ENCODE measurements at regions not wholly inside any gene's neighbourhood (a gene's known extent, or its start where the extent isn't known, plus 50 kb on each side); places are given as distances from the start of the nearest gene placed in this dataset.
"Not testable (repeated sequence)": the region's sequence is repeated elsewhere in the genome, so short reads cannot be mapped to it uniquely, and the experiment has no call there.

GRCh38 chr11:44417731-44418455 lies 108.0 kb upstream of the ALX4 start:
- no peak for DNase-seq (ENCODE audit: low read depth)

DNA sequence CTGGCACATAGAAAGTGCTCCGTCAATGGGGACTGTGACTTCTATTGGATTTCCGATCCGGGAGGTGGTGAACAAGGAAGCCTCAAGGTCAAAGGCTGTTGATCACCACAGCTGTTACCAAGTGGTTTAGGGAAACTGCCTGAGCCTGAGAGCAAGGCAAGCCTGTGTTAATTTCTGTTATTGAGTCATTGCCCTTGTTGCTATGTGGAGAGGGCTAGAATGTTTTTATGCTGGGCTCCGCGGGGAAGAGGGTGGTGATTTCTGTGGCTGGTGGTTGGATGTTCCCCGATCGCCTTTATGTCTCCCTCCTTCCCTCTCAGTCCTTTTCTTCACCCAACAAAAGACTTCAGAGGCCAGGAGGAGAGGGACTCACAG lies 108.5 kb upstream of the ALX4 start:
- no peak for DNase-seq (ENCODE audit: low read depth)

GRCh38 chr11:44421090-44421675 lies 111.2 kb upstream of the ALX4 start:
- no peak for DNase-seq (ENCODE audit: low read depth)

- no peak for DNase-seq (ENCODE audit: low read depth)
These were observed 113.3 kb upstream of the ALX4 start for GRCh38 chr11:44423289-44423688.

DNA sequence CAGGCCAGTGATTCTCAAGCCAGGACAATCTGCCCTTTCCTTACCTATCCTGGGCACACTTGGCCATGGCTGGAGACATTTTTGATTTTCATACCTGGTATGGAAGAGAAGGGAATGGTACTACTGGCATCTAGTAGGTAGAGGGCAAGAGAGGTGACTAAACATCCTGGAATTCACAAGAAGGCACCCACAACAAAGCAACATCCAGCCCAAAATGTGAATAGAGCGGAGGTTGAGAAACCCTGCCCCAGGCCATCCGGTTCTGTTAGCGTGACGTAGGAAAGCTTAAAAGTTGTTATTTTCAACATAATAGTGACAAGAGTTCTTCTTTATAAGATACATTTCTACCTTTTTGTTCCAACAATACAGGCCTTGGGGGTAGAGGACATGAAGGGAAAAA lies 114.9 kb upstream of the ALX4 start:
- no peak for DNase-seq (ENCODE audit: low read depth)

DNA sequence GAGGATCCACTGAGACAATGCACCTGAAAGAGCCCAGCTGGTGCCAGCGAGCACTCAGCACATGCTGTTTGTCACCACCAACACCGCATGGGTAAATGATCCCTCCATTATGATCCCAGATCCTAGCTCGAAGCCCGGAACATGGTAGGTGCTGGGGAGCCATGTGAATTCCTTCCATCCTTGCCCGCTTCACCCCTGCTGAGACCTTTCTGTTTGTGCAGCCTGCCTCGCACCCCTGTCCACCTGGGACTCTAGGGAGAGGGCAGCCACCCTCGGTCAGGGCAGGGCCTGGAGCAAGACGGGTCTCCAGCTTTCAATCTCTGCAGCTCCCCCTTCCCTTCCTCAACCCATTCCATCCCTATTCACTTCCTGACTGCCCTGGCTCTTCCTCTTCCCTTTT lies 116.2 kb upstream of the ALX4 start:
- DNase-seq (ENCODE audit: low read depth) = no peak

DNA sequence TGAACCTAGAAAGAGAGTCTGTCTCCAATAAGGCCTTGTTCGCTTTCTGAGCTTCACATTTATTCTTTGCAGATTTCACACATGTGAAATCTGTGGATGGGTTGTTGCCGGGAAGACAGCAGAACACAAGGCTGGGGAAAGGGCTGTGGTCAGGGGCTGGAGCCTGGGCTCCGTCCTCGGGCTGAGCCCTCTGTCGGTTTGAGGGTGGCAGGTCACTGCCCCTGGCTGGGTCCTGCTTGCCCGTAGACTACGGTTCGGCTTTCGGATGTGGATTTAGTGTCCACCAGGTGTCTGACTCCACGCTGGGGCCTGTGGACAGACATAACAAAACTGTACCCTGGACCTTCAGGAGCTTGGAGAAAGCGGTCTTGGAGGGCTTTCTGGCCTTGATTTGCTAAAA lies 117.0 kb upstream of the ALX4 start:
- no peak for DNase-seq (ENCODE audit: low read depth)

GRCh38 chr11:44427432-44427831 lies 117.5 kb upstream of the ALX4 start:
- DNase-seq (ENCODE audit: low read depth) = no peak

DNA sequence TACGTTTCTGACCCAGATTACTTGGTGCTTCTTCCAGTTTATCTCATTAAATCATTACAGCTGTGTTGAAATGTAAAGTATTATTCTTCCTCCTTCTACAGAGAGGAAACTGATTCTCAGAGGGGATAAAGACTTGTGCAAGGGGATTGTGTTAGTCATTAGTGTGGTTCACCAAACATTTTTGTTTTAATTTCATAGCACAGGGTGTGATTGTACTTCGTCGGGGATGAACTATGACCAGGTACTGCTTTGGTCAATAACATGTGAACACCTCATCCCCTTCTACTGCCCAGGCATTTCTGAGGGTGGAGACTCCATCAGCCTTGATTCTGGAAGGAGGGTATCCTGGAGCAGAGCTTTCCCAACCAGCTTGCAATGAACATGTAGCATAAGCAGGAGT lies 120.2 kb upstream of the ALX4 start:
- no peak for DNase-seq (ENCODE audit: low read depth)

GRCh38 chr11:44434191-44434590 lies 124.3 kb upstream of the ALX4 start:
- DNase-seq (ENCODE audit: low read depth) = no peak

GRCh38 chr11:44437122-44437521 lies 127.2 kb upstream of the ALX4 start:
- no peak for DNase-seq (ENCODE audit: low read depth)

GRCh38 chr11:44442893-44443673 lies 122.4 kb upstream of the CD82 start:
- DNase-seq (ENCODE audit: low read depth) = not testable (repeated sequence)

- no peak for DNase-seq (ENCODE audit: low read depth)
These were observed 121.4 kb upstream of the CD82 start for GRCh38 chr11:44443836-44444769.

- no peak for DNase-seq (ENCODE audit: low read depth)
These were observed 120.6 kb upstream of the CD82 start for GRCh38 chr11:44444770-44445321.

GRCh38 chr11:44445500-44446365 lies 119.7 kb upstream of the CD82 start:
- no peak for DNase-seq (ENCODE audit: low read depth)

DNA sequence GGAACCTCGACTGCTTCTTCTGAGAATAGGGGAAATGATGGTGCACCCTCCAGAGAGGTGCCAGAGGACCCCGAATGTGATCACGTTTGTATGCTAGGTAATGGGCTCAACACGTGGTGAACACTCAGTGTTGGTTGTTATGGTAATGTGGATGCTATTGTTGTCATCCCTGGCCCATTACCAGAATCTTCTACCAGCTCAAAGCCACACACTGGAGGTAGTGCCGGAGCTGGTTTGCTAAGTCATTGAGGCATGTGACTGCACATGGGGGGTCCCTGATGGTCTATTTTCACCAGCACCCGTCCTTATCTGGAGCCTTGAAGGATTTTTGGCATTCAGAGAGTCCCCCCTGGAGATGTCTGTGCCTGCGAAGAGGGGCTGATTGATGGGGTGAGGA lies 119.1 kb upstream of the CD82 start:
- no peak for DNase-seq (ENCODE audit: low read depth)

DNA sequence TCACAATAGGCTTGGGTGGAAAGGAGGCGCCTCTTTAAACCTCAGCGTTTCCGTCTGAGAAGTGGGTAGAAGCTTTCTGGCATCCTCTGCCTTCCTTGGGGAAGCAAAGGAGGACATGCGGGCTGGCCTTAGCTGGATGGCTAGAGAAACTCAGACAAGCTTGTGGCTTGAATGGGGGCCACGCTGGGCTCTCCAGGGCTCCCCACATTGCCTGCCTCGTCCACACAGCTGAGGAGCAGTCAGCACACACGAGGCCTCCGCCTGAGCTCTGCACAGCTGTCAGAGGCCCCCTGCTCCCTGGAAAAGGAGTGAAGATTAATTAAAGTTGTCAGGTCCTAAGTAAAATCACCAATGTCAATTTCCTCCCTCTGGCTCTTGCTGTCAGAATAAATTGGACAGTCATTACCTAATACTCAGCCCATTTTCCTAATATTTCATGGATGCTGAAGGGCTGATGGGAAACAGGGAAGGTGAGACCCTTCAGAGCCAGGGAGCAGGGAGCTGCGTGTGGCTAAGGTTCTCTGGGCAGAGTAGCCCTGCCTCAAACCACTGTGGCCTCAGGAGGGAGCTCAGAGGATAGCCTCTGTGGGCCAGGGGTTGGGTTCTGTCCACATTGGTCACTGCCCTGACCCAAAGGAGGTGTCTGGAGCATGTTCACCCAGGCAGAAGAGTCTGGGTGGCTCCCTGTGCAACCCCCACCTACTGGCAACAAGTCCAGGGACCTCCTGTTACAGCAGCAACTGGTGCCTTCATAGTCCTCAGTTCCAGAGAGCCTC lies 118.3 kb upstream of the CD82 start:
- no peak for DNase-seq (ENCODE audit: low read depth)

- no peak for DNase-seq (ENCODE audit: low read depth)
These were observed 115.0 kb upstream of the CD82 start for GRCh38 chr11:44450295-44450932.

GRCh38 chr11:44451706-44452105 lies 113.8 kb upstream of the CD82 start:
- no peak for DNase-seq (ENCODE audit: low read depth)
